HEK293 (cell line): ENCODE measurements at regions not wholly inside any gene's neighbourhood (a gene's known extent, or its start where the extent isn't known, plus 50 kb on each side); places are given as distances from the start of the nearest gene placed in this dataset.

Source experiments
- EGR2 ChIP-seq: fragments of 450-650 bp; formaldehyde crosslinking; IDR thresholded peaks from 2 replicates; pipeline ENCODE4 v1.5.1; 2016; ENCODE audit warnings: low read depth, missing biosample characterization, missing genetic modification characterization
- GLI2 ChIP-seq: fragments of 450-650 bp; formaldehyde crosslinking; IDR thresholded peaks from 2 replicates; pipeline ENCODE4; 2017; ENCODE audit warnings: missing biosample characterization, missing genetic modification characterization, low read depth, borderline replicate concordance
- IKZF3 ChIP-seq: fragments of 450-650 bp; IDR thresholded peaks from 2 replicates; pipeline ENCODE4 v1.5.0; 2018; ENCODE audit warnings: missing biosample characterization, mild to moderate bottlenecking, missing genetic modification characterization, moderate library complexity
- SCRT2 ChIP-seq: fragments of 450-650 bp; formaldehyde crosslinking; IDR thresholded peaks from 2 replicates; pipeline ENCODE4 v1.5.1; 2016; ENCODE audit warnings: missing biosample characterization, missing genetic modification characterization
- SP7 ChIP-seq: fragments of 450-650 bp; formaldehyde crosslinking; IDR thresholded peaks from 2 replicates; pipeline ENCODE4 v1.5.1; 2016; ENCODE audit warnings: missing biosample characterization, missing genetic modification characterization
- ZBTB21 ChIP-seq: fragments of 450-650 bp; formaldehyde crosslinking; IDR thresholded peaks from 2 replicates; pipeline ENCODE4 v1.5.1; 2017; ENCODE audit warnings: missing biosample characterization, missing genetic modification characterization
- ZBTB8A ChIP-seq: fragments of 450-650 bp; formaldehyde crosslinking; IDR thresholded peaks from 2 replicates; pipeline ENCODE4 v1.5.1; 2016; ENCODE audit warnings: missing biosample characterization, missing genetic modification characterization
- ZEB2 ChIP-seq: fragments of 450-650 bp; formaldehyde crosslinking; IDR thresholded peaks from 2 replicates; pipeline ENCODE4 v1.5.1; 2016; ENCODE audit warnings: missing biosample characterization, missing genetic modification characterization
- ZFHX2 ChIP-seq: fragments of 450-650 bp; formaldehyde crosslinking; conservative IDR thresholded peaks from 2 replicates; pipeline ENCODE4 v1.5.1; 2016; ENCODE audit warnings: missing biosample characterization, missing genetic modification characterization
- ZFP69B ChIP-seq: fragments of 450-650 bp; formaldehyde crosslinking; IDR thresholded peaks from 2 replicates; pipeline ENCODE4 v1.5.1; 2016; ENCODE audit warnings: missing biosample characterization, missing genetic modification characterization
- ZIC2 ChIP-seq: fragments of 450-650 bp; formaldehyde crosslinking; IDR thresholded peaks from 2 replicates; pipeline ENCODE4 v1.5.1; 2016; ENCODE audit warnings: missing biosample characterization, missing genetic modification characterization
- ZNF157 ChIP-seq: fragments of 450-650 bp; formaldehyde crosslinking; IDR thresholded peaks from 2 replicates; pipeline ENCODE4 v1.5.1; 2016; ENCODE audit warnings: missing biosample characterization, missing genetic modification characterization
- ZNF184 ChIP-seq: fragments of 450-650 bp; IDR thresholded peaks from 2 replicates; pipeline ENCODE4 v1.5.1; 2018; ENCODE audit warnings: missing biosample characterization, mild to moderate bottlenecking, missing genetic modification characterization
- ZNF324 ChIP-seq: fragments of 450-650 bp; formaldehyde crosslinking; IDR thresholded peaks from 2 replicates; pipeline ENCODE4 v1.5.1; 2016; ENCODE audit warnings: missing biosample characterization, missing genetic modification characterization
- ZNF366 ChIP-seq: fragments of 450-650 bp; formaldehyde crosslinking; conservative IDR thresholded peaks from 2 replicates; pipeline ENCODE4 v1.5.1; 2016; ENCODE audit warnings: missing biosample characterization, missing genetic modification characterization
- ZNF48 ChIP-seq: fragments of 450-650 bp; formaldehyde crosslinking; IDR thresholded peaks from 2 replicates; pipeline ENCODE4 v1.5.1; 2016; ENCODE audit warnings: missing biosample characterization, missing genetic modification characterization
- ZNF549 ChIP-seq: fragments of 450-650 bp; IDR thresholded peaks from 2 replicates; pipeline ENCODE4 v1.5.1; 2018; ENCODE audit warnings: missing biosample characterization, missing genetic modification characterization, mild to moderate bottlenecking, inconsistent platforms, moderate library complexity
- ZNF558 ChIP-seq: fragments of 450-650 bp; formaldehyde crosslinking; IDR thresholded peaks from 2 replicates; pipeline ENCODE4 v1.5.1; 2016; ENCODE audit warnings: missing biosample characterization, missing genetic modification characterization
- ZNF560 ChIP-seq: fragments of 450-650 bp; formaldehyde crosslinking; IDR thresholded peaks from 2 replicates; pipeline ENCODE4 v1.5.1; 2017; ENCODE audit warnings: missing biosample characterization, missing genetic modification characterization, borderline replicate concordance
- ZNF677 ChIP-seq: fragments of 450-650 bp; IDR thresholded peaks from 2 replicates; pipeline ENCODE4 v1.5.0; 2018; ENCODE audit warnings: missing biosample characterization, mild to moderate bottlenecking, missing genetic modification characterization, moderate library complexity
- ZNF843 ChIP-seq: fragments of 450-650 bp; formaldehyde crosslinking; IDR thresholded peaks from 2 replicates; pipeline ENCODE4 v1.5.1; 2016; ENCODE audit warnings: missing biosample characterization, missing genetic modification characterization
- TF ChIP-seq, protein P1 (sequence below): fragments of 450-650 bp; formaldehyde crosslinking; IDR thresholded peaks from 2 replicates; pipeline ENCODE4 v1.5.1; 2017; ENCODE audit warnings: missing biosample characterization, mild to moderate bottlenecking, missing genetic modification characterization, moderate library complexity
- TF ChIP-seq, protein P2 (sequence below): fragments of 450-650 bp; formaldehyde crosslinking; IDR thresholded peaks from 2 replicates; pipeline ENCODE4 v1.5.1; 2016; ENCODE audit warnings: missing biosample characterization, missing genetic modification characterization
- TF ChIP-seq, protein P3 (sequence below): fragments of 450-650 bp; formaldehyde crosslinking; IDR thresholded peaks from 2 replicates; pipeline ENCODE4 v1.5.1; 2017; ENCODE audit warnings: missing biosample characterization, missing genetic modification characterization

DNA sequence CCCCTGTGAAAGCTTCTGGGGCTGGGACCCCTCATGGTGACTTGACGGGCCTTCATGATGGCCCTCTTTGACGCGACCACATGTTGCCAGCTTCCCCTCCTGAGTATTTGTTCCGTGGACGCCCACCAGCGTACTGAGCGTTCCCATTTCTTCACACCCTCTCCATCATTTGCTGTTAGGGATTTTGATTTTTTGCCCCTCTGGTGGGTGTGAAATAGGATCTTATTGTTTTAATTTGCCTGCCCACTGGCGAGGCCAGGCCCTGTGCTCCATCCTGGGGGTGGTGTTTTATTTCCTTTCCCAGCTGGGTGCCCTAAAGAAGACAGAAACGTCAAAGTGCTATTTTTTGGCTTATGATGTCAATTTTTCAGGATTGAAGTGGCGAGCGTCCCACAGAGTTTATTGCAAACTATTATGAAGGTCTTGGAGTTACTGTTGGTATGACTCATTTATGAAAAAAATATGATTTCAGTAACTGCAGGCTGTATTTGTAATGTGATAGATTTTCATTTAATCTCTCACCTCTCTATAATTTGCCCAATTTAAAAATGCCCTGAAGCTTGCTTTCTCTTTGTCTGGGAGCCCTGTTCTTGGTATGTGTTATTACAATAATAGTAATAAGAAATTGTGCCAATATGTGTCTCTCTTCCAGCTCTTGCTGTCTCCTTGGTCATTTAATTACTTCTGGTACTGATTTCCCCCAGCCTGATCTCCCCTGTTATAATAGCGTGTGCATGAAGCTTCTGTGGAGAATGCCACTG is 99.6 kb downstream of the SLC25A47 start (continued):
- TF ChIP-seq, protein P1, sequence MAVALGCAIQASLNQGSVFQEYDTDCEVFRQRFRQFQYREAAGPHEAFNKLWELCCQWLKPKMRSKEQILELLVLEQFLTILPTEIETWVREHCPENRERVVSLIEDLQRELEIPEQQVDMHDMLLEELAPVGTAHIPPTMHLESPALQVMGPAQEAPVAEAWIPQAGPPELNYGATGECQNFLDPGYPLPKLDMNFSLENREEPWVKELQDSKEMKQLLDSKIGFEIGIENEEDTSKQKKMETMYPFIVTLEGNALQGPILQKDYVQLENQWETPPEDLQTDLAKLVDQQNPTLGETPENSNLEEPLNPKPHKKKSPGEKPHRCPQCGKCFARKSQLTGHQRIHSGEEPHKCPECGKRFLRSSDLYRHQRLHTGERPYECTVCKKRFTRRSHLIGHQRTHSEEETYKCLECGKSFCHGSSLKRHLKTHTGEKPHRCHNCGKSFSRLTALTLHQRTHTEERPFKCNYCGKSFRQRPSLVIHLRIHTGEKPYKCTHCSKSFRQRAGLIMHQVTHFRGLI (tag by site-specific recombination): no peak
- TF ChIP-seq ZBTB21 (tag by site-specific recombination) (peak; percentile 88), ZNF157 (tag by site-specific recombination) (no peak), ZNF48 (tag by site-specific recombination) (no peak), EGR2 (tag by site-specific recombination) (peak; percentile 84), ZBTB8A (tag by site-specific recombination) (0 out of 2 replicates have a peak, but pooled peaks have one; percentile 25), SCRT2 (tag by site-specific recombination) (peak; percentile 56; the same call in 1 of the 2 replicates), IKZF3 (0 out of 2 replicates have a peak, but pooled peaks have one; percentile 47), ZNF560 (tag by site-specific recombination) (no peak), ZIC2 (tag by site-specific recombination) (peak; percentile 80), ZNF549 (tag by site-specific recombination) (no peak), ZNF843 (0 out of 2 replicates have a peak, but pooled peaks have one; percentile 16), ZNF184 (tag by site-specific recombination) (0 out of 2 replicates have a peak, but pooled peaks have one; percentile 34), SP7 (tag by site-specific recombination) (peak; percentile 77), ZFP69B (tag by site-specific recombination) (peak; percentile 61), ZNF558 (tag by site-specific recombination) (no peak), ZNF366 (peak; percentile 27; the same call in 1 of the 2 replicates), GLI2 (0 out of 2 replicates have a peak, but pooled peaks have one; percentile 26), ZNF677 (tag by site-specific recombination) (no peak), ZNF324 (tag by site-specific recombination) (peak; percentile 33; the same call in 1 of the 2 replicates), ZEB2 (peak; percentile 79), ZFHX2 (tag by site-specific recombination) (peak; percentile 93)
- TF ChIP-seq, protein P2, sequence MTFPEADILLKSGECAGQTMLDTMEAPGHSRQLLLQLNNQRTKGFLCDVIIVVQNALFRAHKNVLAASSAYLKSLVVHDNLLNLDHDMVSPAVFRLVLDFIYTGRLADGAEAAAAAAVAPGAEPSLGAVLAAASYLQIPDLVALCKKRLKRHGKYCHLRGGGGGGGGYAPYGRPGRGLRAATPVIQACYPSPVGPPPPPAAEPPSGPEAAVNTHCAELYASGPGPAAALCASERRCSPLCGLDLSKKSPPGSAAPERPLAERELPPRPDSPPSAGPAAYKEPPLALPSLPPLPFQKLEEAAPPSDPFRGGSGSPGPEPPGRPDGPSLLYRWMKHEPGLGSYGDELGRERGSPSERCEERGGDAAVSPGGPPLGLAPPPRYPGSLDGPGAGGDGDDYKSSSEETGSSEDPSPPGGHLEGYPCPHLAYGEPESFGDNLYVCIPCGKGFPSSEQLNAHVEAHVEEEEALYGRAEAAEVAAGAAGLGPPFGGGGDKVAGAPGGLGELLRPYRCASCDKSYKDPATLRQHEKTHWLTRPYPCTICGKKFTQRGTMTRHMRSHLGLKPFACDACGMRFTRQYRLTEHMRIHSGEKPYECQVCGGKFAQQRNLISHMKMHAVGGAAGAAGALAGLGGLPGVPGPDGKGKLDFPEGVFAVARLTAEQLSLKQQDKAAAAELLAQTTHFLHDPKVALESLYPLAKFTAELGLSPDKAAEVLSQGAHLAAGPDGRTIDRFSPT (tag by site-specific recombination): peak; percentile 64
- TF ChIP-seq, protein P3, sequence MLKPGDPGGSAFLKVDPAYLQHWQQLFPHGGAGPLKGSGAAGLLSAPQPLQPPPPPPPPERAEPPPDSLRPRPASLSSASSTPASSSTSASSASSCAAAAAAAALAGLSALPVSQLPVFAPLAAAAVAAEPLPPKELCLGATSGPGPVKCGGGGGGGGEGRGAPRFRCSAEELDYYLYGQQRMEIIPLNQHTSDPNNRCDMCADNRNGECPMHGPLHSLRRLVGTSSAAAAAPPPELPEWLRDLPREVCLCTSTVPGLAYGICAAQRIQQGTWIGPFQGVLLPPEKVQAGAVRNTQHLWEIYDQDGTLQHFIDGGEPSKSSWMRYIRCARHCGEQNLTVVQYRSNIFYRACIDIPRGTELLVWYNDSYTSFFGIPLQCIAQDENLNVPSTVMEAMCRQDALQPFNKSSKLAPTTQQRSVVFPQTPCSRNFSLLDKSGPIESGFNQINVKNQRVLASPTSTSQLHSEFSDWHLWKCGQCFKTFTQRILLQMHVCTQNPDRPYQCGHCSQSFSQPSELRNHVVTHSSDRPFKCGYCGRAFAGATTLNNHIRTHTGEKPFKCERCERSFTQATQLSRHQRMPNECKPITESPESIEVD (tag by site-specific recombination): peak; percentile 94
